SK-N-SH treated with all-trans-retinoic acid at 6 μM for 48 hours (cell line): ENCODE measurements at regions not wholly inside any gene's neighbourhood (a gene's known extent, or its start where the extent isn't known, plus 50 kb on each side); places are given as distances from the start of the nearest gene placed in this dataset.

ENCODE experiments used
- ATAC-seq: fragments of 200-7000 bp; cut with Tn5 transposase; 3 replicates; pipeline ENCODE4 v1.9.1; 2020; ENCODE audit warnings: mild to moderate bottlenecking, moderate library complexity
- ARNTL ChIP-seq: fragments of 450-650 bp; formaldehyde crosslinking; IDR thresholded peaks from 2 replicates; pipeline ENCODE4 v1.5.0; 2020; ENCODE audit warnings: low read depth, mild to moderate bottlenecking, moderate library complexity, borderline replicate concordance
- BACH2 ChIP-seq: fragments of 250-450 bp; sonication (Bioruptor Pico); IDR thresholded peaks from 2 replicates; pipeline ENCODE4 v1.9.0; 2021; ENCODE audit warnings: mild to moderate bottlenecking, borderline replicate concordance
- CREB5 ChIP-seq: fragments of 250-450 bp; sonication (Bioruptor Pico); IDR thresholded peaks from 2 replicates; pipeline ENCODE4 v1.5.1; 2020; ENCODE audit warnings: low read depth, mild to moderate bottlenecking, moderate library complexity
- CSDC2 ChIP-seq: fragments of 250-450 bp; sonication (Bioruptor Pico); IDR thresholded peaks from 2 replicates; pipeline ENCODE4 v1.5.0; 2020; ENCODE audit warnings: mild to moderate bottlenecking, moderate library complexity
- CSRNP3 ChIP-seq: fragments of 250-450 bp; sonication (Bioruptor Pico); IDR thresholded peaks from 2 replicates; pipeline ENCODE4 v1.5.1; 2021; ENCODE audit warnings: mild to moderate bottlenecking, moderate library complexity
- ESRRG ChIP-seq: fragments of 250-450 bp; sonication (Bioruptor Pico); IDR thresholded peaks from 2 replicates; pipeline ENCODE4 v1.6.1; 2021; ENCODE audit warnings: mild to moderate bottlenecking
- GLIS3 ChIP-seq: fragments of 250-450 bp; sonication (Bioruptor Pico); IDR thresholded peaks from 2 replicates; pipeline ENCODE4 v1.5.0; 2020; ENCODE audit warnings: mild to moderate bottlenecking, moderate library complexity
- ISL1 ChIP-seq: fragments of 250-450 bp; sonication (Bioruptor Pico); IDR thresholded peaks from 2 replicates; pipeline ENCODE4 v2.1.2; 2022; ENCODE audit warnings: mild to moderate bottlenecking, moderate library complexity
- OSR1 ChIP-seq: fragments of 250-450 bp; sonication (Bioruptor Pico); IDR thresholded peaks from 2 replicates; pipeline ENCODE4 v1.8.0; 2022; ENCODE audit warnings: moderate library complexity, mild to moderate bottlenecking, inconsistent platforms
- POU6F1 ChIP-seq: fragments of 250-450 bp; sonication (Bioruptor Pico); IDR thresholded peaks from 2 replicates; pipeline ENCODE4 v1.8.0; 2021; ENCODE audit warnings: low read depth, mild to moderate bottlenecking, moderate library complexity, borderline replicate concordance
- PPARA ChIP-seq: fragments of 250-450 bp; sonication (Bioruptor Pico); IDR thresholded peaks from 2 replicates; pipeline ENCODE4 v1.5.0; 2020; ENCODE audit warnings: mild to moderate bottlenecking, borderline replicate concordance
- RARB ChIP-seq: fragments of 250-450 bp; sonication (Bioruptor Pico); IDR thresholded peaks from 2 replicates; pipeline ENCODE4 v1.8.0; 2021; ENCODE audit warnings: mild to moderate bottlenecking, moderate library complexity
- SNAI2 ChIP-seq: fragments of 250-450 bp; sonication (Bioruptor Pico); IDR thresholded peaks from 2 replicates; pipeline ENCODE4 v1.5.0; 2020; ENCODE audit warnings: mild to moderate bottlenecking, moderate library complexity
- TCF4 ChIP-seq: fragments of 250-450 bp; sonication (Bioruptor Pico); IDR thresholded peaks from 2 replicates; pipeline ENCODE4 v1.8.0; 2021; ENCODE audit warnings: mild to moderate bottlenecking, moderate library complexity, borderline replicate concordance
- TOX ChIP-seq: fragments of 250-450 bp; sonication (Bioruptor Pico); IDR thresholded peaks from 2 replicates; pipeline ENCODE4 v1.8.0; 2021; ENCODE audit warnings: mild to moderate bottlenecking, moderate library complexity, borderline replicate concordance
- TSHZ2 ChIP-seq: fragments of 250-450 bp; sonication (Bioruptor Pico); IDR thresholded peaks from 2 replicates; pipeline ENCODE4 v1.5.0; 2020; ENCODE audit warnings: mild to moderate bottlenecking, moderate library complexity
- ZC3H10 ChIP-seq: fragments of 250-450 bp; sonication (Bioruptor Pico); IDR thresholded peaks from 2 replicates; pipeline ENCODE4 v1.5.1; 2021; ENCODE audit warnings: mild to moderate bottlenecking, moderate library complexity
- ZFP3 ChIP-seq: fragments of 250-450 bp; sonication (Bioruptor Pico); IDR thresholded peaks from 2 replicates; pipeline ENCODE4 v1.5.0; 2020; ENCODE audit warnings: mild to moderate bottlenecking, moderate library complexity
- ZFP30 ChIP-seq: fragments of 450-650 bp; formaldehyde crosslinking; IDR thresholded peaks from 2 replicates; pipeline ENCODE4 v1.5.0; 2022; ENCODE audit warnings: mild to moderate bottlenecking, moderate library complexity
- ZNF565 ChIP-seq: fragments of 450-650 bp; formaldehyde crosslinking; conservative IDR thresholded peaks from 2 replicates; pipeline ENCODE4 v1.5.0; 2020; ENCODE audit warnings: low read depth, mild to moderate bottlenecking, moderate library complexity
- ZNF70 ChIP-seq: fragments of 450-650 bp; formaldehyde crosslinking; IDR thresholded peaks from 2 replicates; pipeline ENCODE4 v1.5.0; 2020; ENCODE audit warnings: mild to moderate bottlenecking, moderate library complexity
- ZNF8 ChIP-seq: fragments of 450-650 bp; formaldehyde crosslinking; IDR thresholded peaks from 2 replicates; pipeline ENCODE4 v1.5.0; 2020; ENCODE audit warnings: mild to moderate bottlenecking, moderate library complexity

- no peak for ATAC-seq
- no peak for TF ChIP-seq BACH2 (CRISPR knock-in tag)
Measured at GRCh38 chrX:16469870-16470269, 180.1 kb upstream of the S100G start.

GRCh38 chrX:16472345-16472744 is 177.6 kb upstream of the S100G start:
- TF ChIP-seq ZFP3 (CRISPR knock-in tag) (no peak), RARB (no peak), GLIS3 (CRISPR knock-in tag) (no peak), ESRRG (no peak), CSDC2 (no peak), ZNF565 (CRISPR knock-in tag) (no peak), BACH2 (CRISPR knock-in tag) (no peak)
- ATAC-seq = no peak

- ATAC-seq = no peak
- TF ChIP-seq TSHZ2 (no peak), CREB5 (no peak), ISL1 (CRISPR knock-in tag) (no peak), PPARA (CRISPR knock-in tag) (no peak), ZFP3 (CRISPR knock-in tag) (no peak), TOX (CRISPR knock-in tag) (no peak), CSRNP3 (CRISPR knock-in tag) (no peak), ZC3H10 (CRISPR knock-in tag) (no peak), GLIS3 (CRISPR knock-in tag) (no peak), ARNTL (CRISPR knock-in tag) (no peak), ZNF70 (CRISPR knock-in tag) (no peak), OSR1 (no peak), RARB (no peak)
Measured at GRCh38 chrX:16474511-16474910, 175.4 kb upstream of the S100G start.

- ATAC-seq = no peak
- TF ChIP-seq CSRNP3 (CRISPR knock-in tag) (no peak), ZFP30 (CRISPR knock-in tag) (no peak), ZNF70 (CRISPR knock-in tag) (no peak), ESRRG (no peak), ZC3H10 (CRISPR knock-in tag) (no peak), ARNTL (CRISPR knock-in tag) (no peak), GLIS3 (CRISPR knock-in tag) (no peak), ZNF8 (CRISPR knock-in tag) (no peak), RARB (no peak), SNAI2 (no peak), TCF4 (no peak), PPARA (CRISPR knock-in tag) (no peak), TOX (CRISPR knock-in tag) (no peak), ZNF565 (CRISPR knock-in tag) (no peak)
Measured at GRCh38 chrX:16476009-16476408, 173.9 kb upstream of the S100G start.

GRCh38 chrX:16476692-16477091 is 173.3 kb upstream of the S100G start:
- no peak for ATAC-seq
- no peak for TF ChIP-seq POU6F1 (CRISPR knock-in tag)
